CD4-positive, alpha-beta memory T cell (primary cell): ENCODE measurements at regions not wholly inside any gene's neighbourhood (a gene's known extent, or its start where the extent isn't known, plus 50 kb on each side); places are given as distances from the start of the nearest gene placed in this dataset.
"Not testable (repeated sequence)": the region's sequence is repeated elsewhere in the genome, so short reads cannot be mapped to it uniquely, and the experiment has no call there.

Source experiments
- CTCF ChIA-PET: fragments of 350-600 bp; sonication (Branson Sonifier 250); formaldehyde crosslinking; loops from one replicate; lab custom pipeline; 2021; ENCODE audit warnings: inconsistent platforms; ENCODE audit not compliant: partially characterized antibody; lab: Charles Lee
- POLR2A ChIA-PET: fragments of 350-600 bp; sonication (Branson Sonifier 250); formaldehyde crosslinking; loops from one replicate; lab custom pipeline; 2021; ENCODE audit not compliant: partially characterized antibody; lab: Charles Lee
- DNase-seq, 5 donors: peaks; one replicate each; pipeline versions ENCODE4 v3.0.0 to v3.0.0-alpha.2; 2020 to 2022; ENCODE audit warnings: mixed read lengths in 1 of 5
- H3K27ac ChIP-seq: one replicate; pipeline ENCODE4 v1.7.0; 2013; ENCODE audit warnings: low read depth, low read length
- H3K27me3 ChIP-seq: 2 replicates; pipeline ENCODE4 v1.7.0; 2013; ENCODE audit warnings: mild to moderate bottlenecking, low read length, moderate library complexity; ENCODE audit not compliant: insufficient read depth
- H3K36me3 ChIP-seq: 2 replicates; pipeline ENCODE4 v1.7.0; 2013; ENCODE audit warnings: mild to moderate bottlenecking, low read length, moderate library complexity; ENCODE audit not compliant: insufficient read depth
- H3K4me1 ChIP-seq: 2 replicates; pipeline ENCODE4 v1.7.0; 2013; ENCODE audit warnings: mild to moderate bottlenecking, low read length, moderate library complexity; ENCODE audit not compliant: insufficient read depth
- H3K4me3 ChIP-seq, 2 donors: one replicate each; pipeline ENCODE4 v1.7.0; 2013; ENCODE audit warnings: low read length in 2 of 2, mild to moderate bottlenecking in 1 of 2
- H3K9me3 ChIP-seq, 2 donors: one replicate each; pipeline ENCODE4 v1.7.0; 2013; ENCODE audit warnings: low read length in 2 of 2, control low read depth in 1 of 2; ENCODE audit not compliant: control insufficient read depth in 1 of 2
- H3K27ac Mint-ChIP-seq, 7 donors: one replicate each; pipeline ENCODE4 v1.8.0; 2020 to 2021; ENCODE audit warnings: mixed read lengths in 7 of 7, mild to moderate bottlenecking in 6 of 7, inconsistent platforms in 3 of 7, moderate library complexity in 3 of 7
- H3K27me3 Mint-ChIP-seq, 2 donors: one replicate each; pipeline ENCODE4 v1.8.0; 2020 to 2021; ENCODE audit warnings: mixed read lengths in 2 of 2
- H3K36me3 Mint-ChIP-seq, 2 donors: one replicate each; pipeline ENCODE4 v1.8.0; 2020 to 2021; ENCODE audit warnings: mixed read lengths in 2 of 2, inconsistent platforms in 1 of 2, mild to moderate bottlenecking in 1 of 2
- H3K4me1 Mint-ChIP-seq, 4 donors: one replicate each; pipeline ENCODE4 v1.8.0; 2020 to 2021; ENCODE audit warnings: mixed read lengths in 4 of 4, mild to moderate bottlenecking in 1 of 4
- H3K4me3 Mint-ChIP-seq, 8 donors: one replicate each; pipeline ENCODE4 v1.8.0; 2020 to 2021; ENCODE audit warnings: mixed read lengths in 8 of 8, mild to moderate bottlenecking in 7 of 8, moderate library complexity in 6 of 8, inconsistent platforms in 3 of 8
- H3K9me3 Mint-ChIP-seq, 8 donors: one replicate each; pipeline ENCODE4 v1.8.0; 2020 to 2021; ENCODE audit warnings: mixed read lengths in 8 of 8, mild to moderate bottlenecking in 5 of 8, inconsistent platforms in 3 of 8, moderate library complexity in 1 of 8
- intact Hi-C: fragments of 100-400 bp; cut with micrococcal nuclease; formaldehyde crosslinking; loops from one replicate; pipeline ENCODE4 v1.15.1; 2023

DNA sequence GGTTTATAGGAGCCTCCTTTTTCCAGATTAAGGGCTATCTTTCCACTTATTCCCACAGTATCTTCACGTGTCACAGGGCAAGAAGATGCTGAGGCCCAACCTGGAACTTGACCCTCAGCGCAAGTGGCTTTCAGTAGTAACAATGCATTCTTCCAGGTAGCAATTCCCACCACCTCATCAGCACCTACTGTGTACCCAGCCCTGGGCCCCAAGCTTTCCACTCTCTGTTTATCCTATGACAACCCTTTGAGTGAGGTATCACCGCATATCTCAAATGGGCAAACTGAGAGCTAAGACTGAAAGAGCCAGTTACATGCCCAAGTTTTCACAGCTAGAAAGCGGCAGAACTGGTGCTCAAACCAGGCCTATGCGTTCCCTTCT is 88.2 kb downstream of the CPN2 start:
- H3K27ac ChIP-seq, result no peak overlapping the region
- peaks cover 0 to 4% (median 2%) of the 10 kb centered on the region in 8 donors for H3K9me3 Mint-ChIP-seq
- H3K27me3 Mint-ChIP-seq, result peaks cover 0 to 1% of the 10 kb centered on the region in 2 donors
- H3K4me3 Mint-ChIP-seq, result no peak overlapping the region
- H3K4me1 ChIP-seq, result no peaks in the 10 kb centered on the region
- no peaks in the 10 kb centered on the region for H3K27me3 ChIP-seq
- intact Hi-C loops, result no loop called here
- no peaks in the 10 kb centered on the region for H3K9me3 ChIP-seq
- CTCF ChIA-PET, result no interaction called here
- H3K4me3 ChIP-seq, result no peak overlapping the region
- H3K4me1 Mint-ChIP-seq, result no peaks in the 10 kb centered on the region
- H3K36me3 ChIP-seq, result no peaks in the 10 kb centered on the region
- no peaks in the 10 kb centered on the region for H3K36me3 Mint-ChIP-seq
- DNase-seq, result no peak
- POLR2A ChIA-PET, result no interaction called here
- no peak overlapping the region for H3K27ac Mint-ChIP-seq

DNA sequence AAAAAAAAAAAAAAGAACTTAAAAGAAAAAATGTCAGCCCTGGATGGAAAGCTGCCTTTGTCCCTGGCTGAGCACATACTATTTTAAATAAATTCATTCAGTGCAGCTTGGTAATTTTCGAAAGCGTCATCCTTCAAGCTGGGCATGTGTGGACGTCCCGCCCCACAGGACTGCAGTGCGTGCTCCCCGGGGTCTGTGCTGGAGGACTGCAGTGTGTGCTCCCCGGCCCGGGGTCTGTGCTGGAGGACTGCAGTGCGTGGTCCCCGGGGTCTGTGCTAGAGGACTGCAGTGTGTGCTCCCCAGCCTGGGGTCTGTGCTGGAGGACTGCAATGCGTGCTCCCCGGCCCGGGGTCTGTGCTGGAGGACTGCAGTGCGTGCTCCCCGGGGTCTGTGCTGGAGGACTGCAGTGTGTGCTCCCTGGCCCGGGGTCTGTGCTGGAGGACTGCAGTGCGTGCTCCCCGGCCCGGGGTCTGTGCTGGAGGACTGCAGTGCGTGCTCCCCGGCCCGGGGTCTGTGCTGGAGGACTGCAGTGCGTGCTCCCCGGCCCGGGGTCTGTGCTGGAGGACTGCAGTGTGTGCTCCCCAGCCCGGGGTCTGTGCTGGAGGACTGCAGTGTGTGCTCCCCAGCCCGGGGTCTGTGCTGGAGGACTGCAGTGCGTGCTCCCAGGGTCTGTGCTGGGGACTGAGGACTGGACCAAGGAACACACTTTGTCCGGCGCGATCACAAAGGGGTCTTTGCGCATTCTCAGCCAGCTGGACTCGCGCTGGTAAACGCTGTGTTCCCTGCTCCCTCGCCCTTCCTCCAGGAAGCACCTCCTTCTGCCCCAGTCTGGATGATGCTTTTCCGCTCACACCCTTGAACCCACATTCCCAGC is 86.3 kb downstream of the CPN2 start:
- H3K4me1 ChIP-seq, H3K9me3 Mint-ChIP-seq, DNase-seq, H3K9me3 ChIP-seq, H3K27me3 ChIP-seq, CTCF ChIA-PET, H3K4me3 Mint-ChIP-seq, H3K4me3 ChIP-seq, POLR2A ChIA-PET, H3K36me3 Mint-ChIP-seq, H3K36me3 ChIP-seq, intact Hi-C loops, H3K27ac ChIP-seq, H3K27me3 Mint-ChIP-seq, H3K4me1 Mint-ChIP-seq: not testable (repeated sequence)
- peak overlapping the region in 1 of 7 donors; percentile 55 for H3K27ac Mint-ChIP-seq

DNA sequence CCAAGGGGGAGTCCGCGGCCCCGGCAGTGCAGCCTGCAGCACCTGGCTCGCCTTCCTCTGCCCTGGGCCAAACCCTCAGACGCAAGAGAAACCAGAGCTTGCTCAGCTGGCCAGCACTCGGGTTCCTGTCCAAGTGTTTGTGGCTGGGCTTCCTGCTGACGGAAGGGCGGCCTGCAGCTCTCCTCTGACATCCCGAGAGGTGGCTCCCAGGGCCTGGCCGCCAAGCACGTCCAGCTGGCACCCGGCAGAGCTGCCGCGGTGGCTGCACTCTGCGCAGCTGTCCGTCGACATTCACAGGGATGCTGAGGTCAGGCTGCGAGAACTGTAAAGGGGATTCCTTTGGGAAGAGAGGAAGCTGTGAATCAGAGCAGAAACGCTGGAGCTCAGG is 85.6 kb downstream of the CPN2 start:
- no peaks in the 10 kb centered on the region for H3K9me3 ChIP-seq
- peaks cover 0 to 1% of the 10 kb centered on the region in 2 donors for H3K27me3 Mint-ChIP-seq
- no peak overlapping the region for H3K27ac ChIP-seq
- H3K27ac Mint-ChIP-seq, result peak overlapping the region in 1 of 7 donors; percentile 55
- ChIA-PET POLR2A (no interaction called here), CTCF (no interaction called here)
- H3K9me3 Mint-ChIP-seq, result peaks cover 0 to 2% (median 0%) of the 10 kb centered on the region in 8 donors
- no peaks in the 10 kb centered on the region for H3K36me3 Mint-ChIP-seq
- no peaks in the 10 kb centered on the region for H3K27me3 ChIP-seq
- no peaks in the 10 kb centered on the region for H3K4me1 ChIP-seq
- peaks cover 0 to 5% (median 2%) of the 10 kb centered on the region in 4 donors for H3K4me1 Mint-ChIP-seq
- no peak for DNase-seq
- intact Hi-C loops, result no loop called here
- no peak overlapping the region for H3K4me3 ChIP-seq
- H3K4me3 Mint-ChIP-seq, result no peak overlapping the region
- no peaks in the 10 kb centered on the region for H3K36me3 ChIP-seq

DNA sequence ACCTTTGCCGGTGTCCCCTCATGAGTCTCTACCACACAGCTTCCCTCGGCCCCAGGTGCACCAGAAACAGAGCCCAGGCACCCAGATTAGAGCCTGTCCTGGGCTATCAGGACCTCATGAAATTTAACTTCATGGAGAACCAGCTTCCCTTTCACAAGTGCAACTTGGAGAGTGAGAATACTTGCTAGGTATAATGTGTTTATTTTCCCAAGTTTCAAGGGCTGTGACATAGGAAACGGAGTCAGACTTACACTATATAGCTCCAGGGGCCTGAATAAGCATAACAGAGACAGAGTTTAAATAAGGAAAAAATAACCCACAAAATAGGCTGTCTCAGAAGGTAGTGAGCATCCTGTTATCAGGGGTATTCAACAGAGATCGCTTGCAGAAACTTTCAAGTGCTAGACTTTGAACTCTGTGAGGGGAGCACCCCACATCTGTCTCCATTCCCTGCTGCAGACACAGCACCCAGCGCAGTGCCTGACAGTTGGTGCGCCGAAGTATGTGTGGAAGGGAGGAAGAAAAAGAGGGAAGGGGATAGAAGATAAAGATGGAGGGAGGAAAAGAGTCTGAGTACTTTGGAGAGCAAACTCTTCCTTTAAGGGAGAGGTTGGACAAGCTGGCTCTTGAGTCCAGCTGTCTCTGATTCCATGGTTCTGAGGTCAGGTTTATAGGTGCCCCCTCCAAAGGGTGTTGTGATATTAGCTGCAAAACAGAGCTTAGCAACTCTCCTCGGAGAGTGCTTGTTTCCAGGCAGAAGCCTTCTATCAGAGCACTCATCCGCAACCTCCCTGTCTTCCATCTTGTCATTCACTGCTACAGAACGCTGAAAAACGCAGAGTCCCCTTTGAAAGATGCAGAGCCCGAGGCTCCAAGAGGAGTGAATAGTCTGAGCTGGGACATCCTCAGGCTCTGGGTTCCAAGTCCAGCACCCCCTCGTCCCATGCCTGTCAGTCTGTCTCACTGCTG is 84.8 kb downstream of the CPN2 start:
- Histone ChIP-seq H3K27ac (no peak overlapping the region), H3K9me3 (no peaks in the 10 kb centered on the region), H3K4me3 (no peak overlapping the region), H3K27me3 (no peaks in the 10 kb centered on the region), H3K36me3 (no peaks in the 10 kb centered on the region), H3K4me1 (no peaks in the 10 kb centered on the region)
- peaks cover 0 to 5% (median 2%) of the 10 kb centered on the region in 4 donors for H3K4me1 Mint-ChIP-seq
- CTCF ChIA-PET, result no interaction called here
- intact Hi-C loops, result no loop called here
- DNase-seq, result no peak
- no peak overlapping the region for H3K4me3 Mint-ChIP-seq
- peaks cover 0 to 2% (median 0%) of the 10 kb centered on the region in 8 donors for H3K9me3 Mint-ChIP-seq
- POLR2A ChIA-PET, result no interaction called here
- peaks cover 0 to 1% of the 10 kb centered on the region in 2 donors for H3K27me3 Mint-ChIP-seq
- no peak overlapping the region for H3K27ac Mint-ChIP-seq
- H3K36me3 Mint-ChIP-seq, result no peaks in the 10 kb centered on the region

- intact Hi-C loops, result no loop called here
- Histone ChIP-seq H3K4me1 (no peaks in the 10 kb centered on the region), H3K4me3 (no peak overlapping the region), H3K36me3 (no peaks in the 10 kb centered on the region), H3K27me3 (no peaks in the 10 kb centered on the region), H3K9me3 (no peaks in the 10 kb centered on the region), H3K27ac (no peak overlapping the region)
- Mint-ChIP-seq H3K27me3 (peaks cover 0 to 1% of the 10 kb centered on the region in 2 donors), H3K36me3 (no peaks in the 10 kb centered on the region), H3K9me3 (peaks cover 0 to 2% (median 0%) of the 10 kb centered on the region in 8 donors), H3K27ac (no peak overlapping the region), H3K4me3 (no peak overlapping the region), H3K4me1 (peaks cover 0 to 5% (median 2%) of the 10 kb centered on the region in 4 donors)
- POLR2A ChIA-PET, result no interaction called here
- CTCF ChIA-PET, result interaction anchor here (0.7 kb wide), 1 partner anchor 48 kb away, joined by 3 read pairs; no protein-coding TSS in a partner anchor
- DNase-seq, result no peak
These were observed 83.1 kb downstream of the CPN2 start for GRCh38 chr3:194267744-194268653.

GRCh38 chr3:194268654-194269512 is 82.2 kb downstream of the CPN2 start:
- intact Hi-C loops, result no loop called here
- ChIA-PET POLR2A (no interaction called here), CTCF (interaction anchor here (0.7 kb wide), 1 partner anchor 47 kb away, joined by 3 read pairs; no protein-coding TSS in a partner anchor)
- H3K4me3 Mint-ChIP-seq, result peak overlapping the region in 1 of 8 donors; percentile 34
- H3K27ac Mint-ChIP-seq, result peak overlapping the region in 1 of 7 donors; percentile 31
- peaks cover 0 to 5% (median 2%) of the 10 kb centered on the region in 4 donors for H3K4me1 Mint-ChIP-seq
- no peaks in the 10 kb centered on the region for H3K27me3 ChIP-seq
- H3K36me3 Mint-ChIP-seq, result no peaks in the 10 kb centered on the region
- peaks cover 0 to 1% of the 10 kb centered on the region in 2 donors for H3K27me3 Mint-ChIP-seq
- no peak for DNase-seq
- no peaks in the 10 kb centered on the region for H3K36me3 ChIP-seq
- no peak overlapping the region for H3K27ac ChIP-seq
- no peaks in the 10 kb centered on the region for H3K9me3 ChIP-seq
- no peaks in the 10 kb centered on the region for H3K9me3 Mint-ChIP-seq
- no peaks in the 10 kb centered on the region for H3K4me1 ChIP-seq
- H3K4me3 ChIP-seq, result no peak overlapping the region
